Type B pancreatic cell (in vitro differentiated cells): ENCODE measurements at regions not wholly inside any gene's neighbourhood (a gene's known extent, or its start where the extent isn't known, plus 50 kb on each side); places are given as distances from the start of the nearest gene placed in this dataset.

Experiments used
- DNase-seq: peaks from one replicate; pipeline ENCODE4 v3.0.0; 2021; ENCODE audit warnings: mixed read lengths; ENCODE audit not compliant: unreplicated experiment; ENCODE audit errors: extremely low spot score
- H3K27ac Mint-ChIP-seq: 2 replicates; pipeline ENCODE4 v1.8.0; 2021; ENCODE audit warnings: mild to moderate bottlenecking, mixed read lengths
- H3K27me3 Mint-ChIP-seq: 2 replicates; pipeline ENCODE4 v1.8.0; 2021; ENCODE audit warnings: mixed read lengths
- H3K36me3 Mint-ChIP-seq: 2 replicates; pipeline ENCODE4 v1.8.0; 2021; ENCODE audit warnings: mixed read lengths
- H3K4me1 Mint-ChIP-seq: one replicate; pipeline ENCODE4 v1.8.0; 2021; ENCODE audit warnings: mixed read lengths; ENCODE audit not compliant: unreplicated experiment
- H3K4me3 Mint-ChIP-seq: 2 replicates; pipeline ENCODE4 v1.8.0; 2021; ENCODE audit warnings: mild to moderate bottlenecking, mixed read lengths
- H3K9me3 Mint-ChIP-seq: 2 replicates; pipeline ENCODE4 v1.8.0; 2021; ENCODE audit warnings: mixed read lengths
- TF ChIP-seq, protein P1 (sequence below): fragments of 200-600 bp; sonication (generic); conservative IDR thresholded peaks from 2 replicates; pipeline ENCODE4 v1.5.0; 2021; ENCODE audit warnings: antibody characterized with exemption, mild to moderate bottlenecking

GRCh38 chr5:57900381-57900944 lies 417.9 kb upstream of the ACTBL2 start:
- no peak for DNase-seq
- peak overlapping the region; percentile 72 for H3K27ac Mint-ChIP-seq
- H3K36me3 Mint-ChIP-seq: no peaks in the 10 kb centered on the region
- H3K4me1 Mint-ChIP-seq: peaks cover 25% of the 10 kb centered on the region
- TF ChIP-seq, protein P1, sequence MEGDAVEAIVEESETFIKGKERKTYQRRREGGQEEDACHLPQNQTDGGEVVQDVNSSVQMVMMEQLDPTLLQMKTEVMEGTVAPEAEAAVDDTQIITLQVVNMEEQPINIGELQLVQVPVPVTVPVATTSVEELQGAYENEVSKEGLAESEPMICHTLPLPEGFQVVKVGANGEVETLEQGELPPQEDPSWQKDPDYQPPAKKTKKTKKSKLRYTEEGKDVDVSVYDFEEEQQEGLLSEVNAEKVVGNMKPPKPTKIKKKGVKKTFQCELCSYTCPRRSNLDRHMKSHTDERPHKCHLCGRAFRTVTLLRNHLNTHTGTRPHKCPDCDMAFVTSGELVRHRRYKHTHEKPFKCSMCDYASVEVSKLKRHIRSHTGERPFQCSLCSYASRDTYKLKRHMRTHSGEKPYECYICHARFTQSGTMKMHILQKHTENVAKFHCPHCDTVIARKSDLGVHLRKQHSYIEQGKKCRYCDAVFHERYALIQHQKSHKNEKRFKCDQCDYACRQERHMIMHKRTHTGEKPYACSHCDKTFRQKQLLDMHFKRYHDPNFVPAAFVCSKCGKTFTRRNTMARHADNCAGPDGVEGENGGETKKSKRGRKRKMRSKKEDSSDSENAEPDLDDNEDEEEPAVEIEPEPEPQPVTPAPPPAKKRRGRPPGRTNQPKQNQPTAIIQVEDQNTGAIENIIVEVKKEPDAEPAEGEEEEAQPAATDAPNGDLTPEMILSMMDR: no peak
- no peak overlapping the region for H3K4me3 Mint-ChIP-seq
- peaks cover 4% of the 10 kb centered on the region for H3K9me3 Mint-ChIP-seq
- H3K27me3 Mint-ChIP-seq: no peaks in the 10 kb centered on the region

- H3K9me3 Mint-ChIP-seq: peaks cover 4% of the 10 kb centered on the region
- no peaks in the 10 kb centered on the region for H3K27me3 Mint-ChIP-seq
- TF ChIP-seq, protein P1: no peak
- H3K4me3 Mint-ChIP-seq: no peak overlapping the region
- H3K36me3 Mint-ChIP-seq: no peaks in the 10 kb centered on the region
- no peak overlapping the region for H3K27ac Mint-ChIP-seq
- H3K4me1 Mint-ChIP-seq: peaks cover 14% of the 10 kb centered on the region
- no peak for DNase-seq
Observed at GRCh38 chr5:57896576-57896975, 414.0 kb upstream of the ACTBL2 start.

- Mint-ChIP-seq H3K4me1 (peaks cover 14% of the 10 kb centered on the region), H3K36me3 (no peaks in the 10 kb centered on the region), H3K27ac (no peak overlapping the region), H3K4me3 (no peak overlapping the region), H3K27me3 (no peaks in the 10 kb centered on the region), H3K9me3 (peaks cover 4% of the 10 kb centered on the region)
- TF ChIP-seq, protein P1: no peak
- DNase-seq: no peak
Observed at GRCh38 chr5:57895766-57896165, 413.2 kb upstream of the ACTBL2 start.

DNA sequence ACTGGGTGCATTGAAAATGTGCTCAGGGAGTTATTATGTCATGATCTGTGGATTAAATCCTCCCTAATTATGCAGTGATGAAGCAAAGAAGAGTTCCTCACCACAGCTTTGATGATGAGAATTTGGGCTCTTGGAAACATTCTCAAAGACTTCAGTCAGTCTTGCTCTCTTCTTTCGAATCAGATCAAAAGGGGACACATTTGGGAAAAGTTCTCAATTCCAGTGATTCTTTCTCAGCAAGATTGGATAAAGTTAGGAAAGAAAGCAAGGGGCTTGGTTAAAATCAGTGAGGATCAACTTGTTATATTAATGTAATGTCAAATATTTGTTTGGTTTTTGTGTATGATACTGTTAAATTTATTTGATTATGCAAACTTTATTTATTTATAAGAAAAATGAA lies 411.3 kb upstream of the ACTBL2 start:
- Mint-ChIP-seq H3K4me1 (peaks cover 17% of the 10 kb centered on the region), H3K4me3 (no peak overlapping the region), H3K27ac (no peak overlapping the region), H3K27me3 (no peaks in the 10 kb centered on the region), H3K36me3 (no peaks in the 10 kb centered on the region), H3K9me3 (no peaks in the 10 kb centered on the region)
- DNase-seq: no peak
- TF ChIP-seq, protein P1: no peak

DNA sequence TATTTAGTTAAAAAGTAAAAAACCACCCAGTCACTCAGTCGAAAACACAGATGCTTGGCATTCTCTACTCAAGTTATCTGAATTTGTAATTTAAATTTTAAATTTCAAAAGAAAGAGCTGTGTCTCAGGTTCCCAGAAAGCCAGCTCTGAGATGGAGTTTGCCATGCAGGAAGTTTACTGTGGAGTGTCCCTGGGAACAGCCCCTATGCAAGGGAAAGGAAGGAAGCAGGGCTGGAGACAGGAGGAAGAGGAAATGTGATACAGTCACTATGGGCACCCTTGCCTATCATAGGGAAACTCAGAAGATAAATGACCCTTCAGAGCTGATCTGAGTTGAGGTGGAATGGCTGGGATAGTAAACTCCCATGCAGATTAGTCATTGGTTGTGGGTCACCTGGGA lies 408.8 kb upstream of the ACTBL2 start:
- Mint-ChIP-seq H3K27ac (no peak overlapping the region), H3K9me3 (no peaks in the 10 kb centered on the region), H3K4me1 (peaks cover 29% of the 10 kb centered on the region), H3K36me3 (no peaks in the 10 kb centered on the region), H3K4me3 (no peak overlapping the region), H3K27me3 (no peaks in the 10 kb centered on the region)
- DNase-seq: no peak
- TF ChIP-seq, protein P1: no peak

GRCh38 chr5:57889558-57889957 lies 406.9 kb upstream of the ACTBL2 start:
- H3K27me3 Mint-ChIP-seq: no peaks in the 10 kb centered on the region
- no peaks in the 10 kb centered on the region for H3K36me3 Mint-ChIP-seq
- H3K9me3 Mint-ChIP-seq: peaks cover 6% of the 10 kb centered on the region
- TF ChIP-seq, protein P1: no peak
- peaks cover 25% of the 10 kb centered on the region for H3K4me1 Mint-ChIP-seq
- no peak for DNase-seq
- no peak overlapping the region for H3K4me3 Mint-ChIP-seq
- peak overlapping the region; percentile 50 for H3K27ac Mint-ChIP-seq
